SU-DHL-6 (cell line): ENCODE measurements at regions not wholly inside any gene's neighbourhood (a gene's known extent, or its start where the extent isn't known, plus 50 kb on each side); places are given as distances from the start of the nearest gene placed in this dataset.

Experiments used
- EZH2phosphoT487 ChIP-seq: fragments of 200-600 bp; sonication (generic), shearing (Covaris generic); conservative IDR thresholded peaks from 2 replicates; pipeline ENCODE4 v1.6.1; 2018; ENCODE audit warnings: mild to moderate bottlenecking, antibody characterized with exemption, low read length, moderate library complexity, mixed read lengths
- TF ChIP-seq, protein P1 (sequence below): fragments of 200-600 bp; sonication (generic); IDR thresholded peaks from one replicate; pipeline ENCODE4 v1.5.1; 2017; ENCODE audit warnings: antibody characterized with exemption, mild to moderate bottlenecking, low read length, moderate library complexity; ENCODE audit not compliant: insufficient read depth, poor library complexity, severe bottlenecking

GRCh38 chr2:164335128-164335527 is 286.2 kb downstream of the GRB14 start:
- TF ChIP-seq, protein P1, sequence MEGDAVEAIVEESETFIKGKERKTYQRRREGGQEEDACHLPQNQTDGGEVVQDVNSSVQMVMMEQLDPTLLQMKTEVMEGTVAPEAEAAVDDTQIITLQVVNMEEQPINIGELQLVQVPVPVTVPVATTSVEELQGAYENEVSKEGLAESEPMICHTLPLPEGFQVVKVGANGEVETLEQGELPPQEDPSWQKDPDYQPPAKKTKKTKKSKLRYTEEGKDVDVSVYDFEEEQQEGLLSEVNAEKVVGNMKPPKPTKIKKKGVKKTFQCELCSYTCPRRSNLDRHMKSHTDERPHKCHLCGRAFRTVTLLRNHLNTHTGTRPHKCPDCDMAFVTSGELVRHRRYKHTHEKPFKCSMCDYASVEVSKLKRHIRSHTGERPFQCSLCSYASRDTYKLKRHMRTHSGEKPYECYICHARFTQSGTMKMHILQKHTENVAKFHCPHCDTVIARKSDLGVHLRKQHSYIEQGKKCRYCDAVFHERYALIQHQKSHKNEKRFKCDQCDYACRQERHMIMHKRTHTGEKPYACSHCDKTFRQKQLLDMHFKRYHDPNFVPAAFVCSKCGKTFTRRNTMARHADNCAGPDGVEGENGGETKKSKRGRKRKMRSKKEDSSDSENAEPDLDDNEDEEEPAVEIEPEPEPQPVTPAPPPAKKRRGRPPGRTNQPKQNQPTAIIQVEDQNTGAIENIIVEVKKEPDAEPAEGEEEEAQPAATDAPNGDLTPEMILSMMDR, result no peak
- TF ChIP-seq EZH2phosphoT487, result no peak
